ENCODE measurements at regions not wholly inside any gene's neighbourhood (a gene's known extent, or its start where the extent isn't known, plus 50 kb on each side); places are given as distances from the start of the nearest gene placed in this dataset.

- no peak overlapping the region for H3K4me3 Mint-ChIP-seq
- H3K27ac Mint-ChIP-seq, result no peak overlapping the region
- H3K27me3 Mint-ChIP-seq (ENCODE audit: low read depth), result no peaks in the 10 kb centered on the region
- H3K4me1 Mint-ChIP-seq, result peaks cover 4% of the 10 kb centered on the region
- no peak for TF ChIP-seq CTCF (IDR thresholded peaks at IDR 0.05; ENCODE audit: unreplicated experiment)
- no peaks in the 10 kb centered on the region for H3K36me3 Mint-ChIP-seq
- no peak for DNase-seq (ENCODE audit: low spot score in 2 of 2, unreplicated experiment in 2 of 2)
- H3K9me3 Mint-ChIP-seq, result peaks cover 4% of the 10 kb centered on the region
These were observed 62.1 kb downstream of the VCX3A start for GRCh38 chrX:6472652-6473342.

- Mint-ChIP-seq H3K36me3 (no peaks in the 10 kb centered on the region), H3K27me3 (ENCODE audit: low read depth) (no peaks in the 10 kb centered on the region), H3K4me1 (peaks cover 25% of the 10 kb centered on the region), H3K4me3 (no peak overlapping the region), H3K9me3 (peaks cover 4% of the 10 kb centered on the region), H3K27ac (no peak overlapping the region)
- TF ChIP-seq CTCF (IDR thresholded peaks at IDR 0.05; ENCODE audit: unreplicated experiment), result no peak
- no peak for DNase-seq (ENCODE audit: low spot score in 2 of 2, unreplicated experiment in 2 of 2)
These were observed 66.2 kb downstream of the VCX3A start for GRCh38 chrX:6468706-6469105.

GRCh38 chrX:6465756-6466155 is 69.2 kb downstream of the VCX3A start:
- Mint-ChIP-seq H3K4me1 (peaks cover 39% of the 10 kb centered on the region), H3K27me3 (ENCODE audit: low read depth) (no peaks in the 10 kb centered on the region), H3K27ac (peak overlapping the region; percentile 8), H3K36me3 (peaks cover 1% of the 10 kb centered on the region), H3K9me3 (peaks cover 4% of the 10 kb centered on the region), H3K4me3 (no peak overlapping the region)
- no peak for TF ChIP-seq CTCF (IDR thresholded peaks at IDR 0.05; ENCODE audit: unreplicated experiment)
- DNase-seq (ENCODE audit: low spot score in 2 of 2, unreplicated experiment in 2 of 2), result no peak

- DNase-seq (ENCODE audit: low spot score in 2 of 2, unreplicated experiment in 2 of 2), result no peak
- Mint-ChIP-seq H3K4me1 (peaks cover 41% of the 10 kb centered on the region), H3K27ac (peak overlapping the region; percentile 36), H3K9me3 (peaks cover 5% of the 10 kb centered on the region), H3K36me3 (peaks cover 1% of the 10 kb centered on the region), H3K4me3 (no peak overlapping the region), H3K27me3 (ENCODE audit: low read depth) (no peaks in the 10 kb centered on the region)
- TF ChIP-seq CTCF (IDR thresholded peaks at IDR 0.05; ENCODE audit: unreplicated experiment), result no peak
These were observed 70.2 kb downstream of the VCX3A start for GRCh38 chrX:6464726-6465125.

- DNase-seq (ENCODE audit: low spot score in 2 of 2, unreplicated experiment in 2 of 2), result no peak
- Mint-ChIP-seq H3K9me3 (peaks cover 14% of the 10 kb centered on the region), H3K4me1 (peaks cover 37% of the 10 kb centered on the region)
These were observed 73.9 kb downstream of the VCX3A start for GRCh38 chrX:6460893-6461490.

More at GRCh38 chrX:6460893-6461490, 73.9 kb downstream of the VCX3A start:
- H3K36me3 Mint-ChIP-seq, result peaks cover 1% of the 10 kb centered on the region
- H3K27ac Mint-ChIP-seq, result peak overlapping the region; percentile 76
- TF ChIP-seq CTCF (IDR thresholded peaks at IDR 0.05; ENCODE audit: unreplicated experiment), result no peak
- no peak overlapping the region for H3K4me3 Mint-ChIP-seq
- no peaks in the 10 kb centered on the region for H3K27me3 Mint-ChIP-seq (ENCODE audit: low read depth)
